NCI-H146 treated with DMSO at 0.1 percent for 48 hours (cell line): ENCODE measurements at regions not wholly inside any gene's neighbourhood (a gene's known extent, or its start where the extent isn't known, plus 50 kb on each side); places are given as distances from the start of the nearest gene placed in this dataset.

Experiments
- DNase-seq: peaks from one replicate; lab custom pipeline; 2025; ENCODE audit not compliant: unreplicated experiment; lab: John Stamatoyannopoulos, UW

- no peak for DNase-seq
These were observed 140.3 kb upstream of the SLC1A4 start for GRCh38 chr2:64848945-64849344.

GRCh38 chr2:64850642-64851041, 138.6 kb upstream of the SLC1A4 start:
- no peak for DNase-seq

GRCh38 chr2:64852771-64853241, 136.4 kb upstream of the SLC1A4 start:
- no peak for DNase-seq

GRCh38 chr2:64853306-64853705, 135.9 kb upstream of the SLC1A4 start:
- DNase-seq = no peak

- DNase-seq = no peak
These were observed 135.3 kb upstream of the SLC1A4 start for GRCh38 chr2:64853894-64854293.

- no peak for DNase-seq
These were observed 134.4 kb upstream of the SLC1A4 start for GRCh38 chr2:64854773-64855237.

- DNase-seq = no peak
These were observed 131.4 kb upstream of the SLC1A4 start for GRCh38 chr2:64857581-64858471.

GRCh38 chr2:64858541-64859311, 130.5 kb upstream of the SLC1A4 start:
- no peak for DNase-seq

GRCh38 chr2:64859312-64860212, 129.6 kb upstream of the SLC1A4 start:
- no peak for DNase-seq

GRCh38 chr2:64860276-64860885, 128.8 kb upstream of the SLC1A4 start:
- no peak for DNase-seq

GRCh38 chr2:64860936-64861335, 128.3 kb upstream of the SLC1A4 start:
- DNase-seq = no peak

GRCh38 chr2:64861452-64862397, 127.5 kb upstream of the SLC1A4 start:
- no peak for DNase-seq

GRCh38 chr2:64862623-64863022, 126.6 kb upstream of the SLC1A4 start:
- no peak for DNase-seq

- no peak for DNase-seq
These were observed 125.9 kb upstream of the SLC1A4 start for GRCh38 chr2:64863097-64863820.

- peak; percentile 38 for DNase-seq
These were observed 123.9 kb upstream of the SLC1A4 start for GRCh38 chr2:64865073-64865830.

- DNase-seq = no peak
These were observed 123.3 kb upstream of the SLC1A4 start for GRCh38 chr2:64865831-64866345.

- no peak for DNase-seq
These were observed 122.4 kb upstream of the SLC1A4 start for GRCh38 chr2:64866797-64867196.
